HG02981 (cell line): ENCODE measurements at regions not wholly inside any gene's neighbourhood (a gene's known extent, or its start where the extent isn't known, plus 50 kb on each side); places are given as distances from the start of the nearest gene placed in this dataset.
"Not testable (repeated sequence)": the region's sequence is repeated elsewhere in the genome, so short reads cannot be mapped to it uniquely, and the experiment has no call there.

Source experiments
- ATAC-seq: cut with Tn5 transposase; IDR thresholded peaks from one replicate; pipeline ENCODE4 v1.9.1; 2021; ENCODE audit warnings: mild to moderate bottlenecking, moderate library complexity; ENCODE audit not compliant: unreplicated experiment

DNA sequence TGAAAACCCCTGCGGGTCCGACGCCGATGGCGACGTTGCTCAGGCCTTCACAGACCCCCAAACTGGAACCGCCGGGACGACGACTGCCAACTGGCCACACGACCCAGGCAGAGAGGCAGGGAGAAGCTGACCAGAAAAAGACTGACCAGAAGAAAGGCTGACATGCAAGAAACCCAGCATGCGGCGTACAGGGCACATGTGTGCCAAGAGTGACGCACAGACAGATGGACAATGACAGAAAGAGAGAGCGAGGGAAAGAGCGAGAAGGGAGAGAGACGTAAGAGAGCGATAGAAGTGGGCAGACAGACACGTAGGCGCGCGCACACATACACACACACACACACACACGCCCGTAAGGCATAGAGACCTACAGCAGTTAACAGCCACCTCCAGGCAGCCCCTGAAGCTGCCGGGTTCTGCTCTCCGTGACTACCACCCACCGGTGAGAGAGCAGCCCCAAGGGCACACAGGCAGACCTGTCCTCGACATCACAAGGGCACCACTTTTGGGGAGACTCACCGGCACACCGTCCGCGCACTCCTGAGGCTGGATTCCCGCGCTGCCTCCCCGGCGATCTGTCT is 67.2 kb upstream of the ZNF527 start:
- no peak for ATAC-seq

- ATAC-seq = no peak
Observed at GRCh38 chr19:37304190-37304883, 66.6 kb upstream of the ZNF527 start.

DNA sequence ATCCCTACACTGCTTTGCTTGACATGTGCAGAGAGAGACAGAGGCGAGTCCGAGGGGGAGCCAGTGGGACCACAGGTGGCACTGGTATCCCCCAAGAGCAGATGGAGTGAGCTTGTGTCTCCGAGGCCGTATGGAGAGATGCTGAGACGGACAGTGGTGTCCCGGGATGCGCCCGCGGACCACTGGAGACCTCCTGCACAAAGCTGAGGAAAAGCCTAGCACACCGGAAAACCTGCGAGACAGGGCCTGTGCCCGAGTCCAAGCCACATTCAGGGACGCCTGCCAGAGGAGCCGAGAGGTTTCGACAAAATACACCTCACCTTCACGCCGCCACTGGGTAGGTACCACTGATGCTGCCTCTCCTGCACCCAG is 66.0 kb upstream of the ZNF527 start:
- ATAC-seq = no peak

DNA sequence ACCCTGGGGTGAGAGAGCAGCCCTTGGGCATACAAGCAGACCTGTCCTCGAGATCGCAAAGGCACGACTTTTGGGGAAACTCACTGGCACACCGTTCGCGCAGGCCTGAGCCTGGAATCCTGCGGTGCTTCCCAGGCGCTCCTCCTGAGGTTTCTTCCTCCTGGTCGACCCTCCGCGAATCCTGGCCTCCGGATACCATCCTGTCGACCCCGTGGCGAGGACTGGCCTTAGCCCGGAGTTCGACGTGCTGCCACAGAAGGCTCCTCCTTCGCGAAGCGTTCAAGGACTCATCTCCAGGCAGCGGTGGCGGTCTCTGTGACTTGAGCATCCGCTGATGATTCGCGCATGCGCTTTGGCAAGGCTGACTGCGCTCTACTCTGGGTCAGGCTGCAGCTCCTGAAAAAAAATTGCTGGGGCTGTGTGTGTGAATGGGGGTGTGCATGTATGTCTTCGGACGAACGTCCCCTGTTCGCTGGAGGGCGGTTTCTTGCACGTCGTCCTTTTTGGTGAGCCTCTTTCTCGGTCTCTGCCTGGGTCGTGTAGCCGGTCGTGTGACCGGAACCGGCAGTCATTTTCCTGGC is 64.4 kb upstream of the ZNF527 start:
- ATAC-seq = no peak

GRCh38 chr19:37309834-37310575 is 60.9 kb upstream of the ZNF527 start:
- ATAC-seq = no peak

- ATAC-seq = not testable (repeated sequence)
Observed at GRCh38 chr19:37312531-37313334, 58.2 kb upstream of the ZNF527 start.

GRCh38 chr19:37313335-37313627 is 57.6 kb upstream of the ZNF527 start:
- ATAC-seq = no peak

- peak; percentile 95 for ATAC-seq
Observed at GRCh38 chr19:37317403-37318209, 53.3 kb upstream of the ZNF527 start.

GRCh38 chr19:37320988-37321387 is 49.9 kb upstream of the ZNF527 start:
- ATAC-seq = not testable (repeated sequence)
